Nephron progenitor cell (in vitro differentiated cells): ENCODE measurements at regions not wholly inside any gene's neighbourhood (a gene's known extent, or its start where the extent isn't known, plus 50 kb on each side); places are given as distances from the start of the nearest gene placed in this dataset.
"Not testable (repeated sequence)": the region's sequence is repeated elsewhere in the genome, so short reads cannot be mapped to it uniquely, and the experiment has no call there.

Experiments used
- DNase-seq: peaks from one replicate; pipeline ENCODE4 v3.0.0; 2021
- H3K27ac Mint-ChIP-seq: 2 replicates; pipeline ENCODE4 v1.8.0; 2021; ENCODE audit warnings: mild to moderate bottlenecking, moderate library complexity, mixed read lengths
- H3K27me3 Mint-ChIP-seq: 2 replicates; pipeline ENCODE4 v1.8.0; 2021; ENCODE audit warnings: mild to moderate bottlenecking, low read depth, mixed read lengths; ENCODE audit not compliant: poor library complexity
- H3K36me3 Mint-ChIP-seq: 2 replicates; pipeline ENCODE4 v1.8.0; 2021; ENCODE audit warnings: low read depth, mixed read lengths
- H3K4me1 Mint-ChIP-seq: 2 replicates; pipeline ENCODE4 v1.8.0; 2021; ENCODE audit warnings: mixed read lengths
- H3K4me3 Mint-ChIP-seq: 2 replicates; pipeline ENCODE4 v1.8.0; 2021; ENCODE audit warnings: mild to moderate bottlenecking, moderate library complexity, mixed read lengths
- H3K9me3 Mint-ChIP-seq: 2 replicates; pipeline ENCODE4 v1.8.0; 2021; ENCODE audit warnings: mild to moderate bottlenecking, moderate library complexity, mixed read lengths
- TF ChIP-seq, protein P1 (sequence below): fragments of 200-600 bp; sonication (generic); IDR thresholded peaks from 2 replicates; pipeline ENCODE4 v1.5.0; 2021; ENCODE audit warnings: antibody characterized with exemption

DNA sequence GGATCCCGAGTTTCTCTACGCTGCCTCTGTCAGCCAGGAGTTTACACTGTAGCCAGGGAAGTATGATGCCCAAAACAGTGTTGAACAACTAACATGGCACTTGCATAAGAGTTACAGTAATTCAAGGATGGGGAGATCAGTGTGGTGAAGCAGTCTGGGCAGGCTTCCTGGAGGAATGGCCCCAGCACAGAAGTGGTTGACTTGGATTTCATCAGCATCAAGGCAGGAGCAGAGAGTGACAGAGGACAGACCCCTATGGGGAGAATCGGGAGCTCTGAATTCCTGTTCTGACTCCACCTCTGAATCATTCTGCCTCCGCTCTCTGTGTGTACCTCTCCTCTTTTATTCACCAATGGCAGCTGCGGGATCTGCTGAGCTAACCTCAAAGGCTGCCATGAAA, 124.5 kb downstream of the KCNA5 start:
- Mint-ChIP-seq H3K36me3 (no peaks in the 10 kb centered on the region), H3K4me3 (no peak overlapping the region), H3K27me3 (peaks cover 26% of the 10 kb centered on the region), H3K27ac (no peak overlapping the region), H3K4me1 (peaks cover 27% of the 10 kb centered on the region), H3K9me3 (no peaks in the 10 kb centered on the region)
- TF ChIP-seq, protein P1, sequence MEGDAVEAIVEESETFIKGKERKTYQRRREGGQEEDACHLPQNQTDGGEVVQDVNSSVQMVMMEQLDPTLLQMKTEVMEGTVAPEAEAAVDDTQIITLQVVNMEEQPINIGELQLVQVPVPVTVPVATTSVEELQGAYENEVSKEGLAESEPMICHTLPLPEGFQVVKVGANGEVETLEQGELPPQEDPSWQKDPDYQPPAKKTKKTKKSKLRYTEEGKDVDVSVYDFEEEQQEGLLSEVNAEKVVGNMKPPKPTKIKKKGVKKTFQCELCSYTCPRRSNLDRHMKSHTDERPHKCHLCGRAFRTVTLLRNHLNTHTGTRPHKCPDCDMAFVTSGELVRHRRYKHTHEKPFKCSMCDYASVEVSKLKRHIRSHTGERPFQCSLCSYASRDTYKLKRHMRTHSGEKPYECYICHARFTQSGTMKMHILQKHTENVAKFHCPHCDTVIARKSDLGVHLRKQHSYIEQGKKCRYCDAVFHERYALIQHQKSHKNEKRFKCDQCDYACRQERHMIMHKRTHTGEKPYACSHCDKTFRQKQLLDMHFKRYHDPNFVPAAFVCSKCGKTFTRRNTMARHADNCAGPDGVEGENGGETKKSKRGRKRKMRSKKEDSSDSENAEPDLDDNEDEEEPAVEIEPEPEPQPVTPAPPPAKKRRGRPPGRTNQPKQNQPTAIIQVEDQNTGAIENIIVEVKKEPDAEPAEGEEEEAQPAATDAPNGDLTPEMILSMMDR = no peak
- DNase-seq = no peak

DNA sequence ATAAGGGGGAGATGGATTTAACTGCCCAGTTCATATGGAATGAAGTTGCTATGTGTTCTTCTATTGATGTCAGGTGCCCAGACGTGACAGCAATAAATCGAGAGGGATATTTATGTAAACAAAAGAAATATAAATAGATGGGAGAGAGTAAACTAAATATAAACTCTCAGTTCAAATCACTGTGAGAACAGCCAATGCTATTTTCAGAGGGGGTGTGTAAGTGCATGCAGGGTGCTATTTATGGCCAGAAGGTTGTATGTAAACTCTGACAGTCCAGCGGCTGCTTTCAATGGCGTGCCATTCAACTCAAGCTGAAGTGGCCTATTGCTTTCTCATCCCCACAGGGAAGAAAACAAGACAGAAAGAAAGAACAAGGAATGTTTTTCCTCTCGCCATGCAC, 127.2 kb downstream of the KCNA5 start:
- DNase-seq = no peak

DNA sequence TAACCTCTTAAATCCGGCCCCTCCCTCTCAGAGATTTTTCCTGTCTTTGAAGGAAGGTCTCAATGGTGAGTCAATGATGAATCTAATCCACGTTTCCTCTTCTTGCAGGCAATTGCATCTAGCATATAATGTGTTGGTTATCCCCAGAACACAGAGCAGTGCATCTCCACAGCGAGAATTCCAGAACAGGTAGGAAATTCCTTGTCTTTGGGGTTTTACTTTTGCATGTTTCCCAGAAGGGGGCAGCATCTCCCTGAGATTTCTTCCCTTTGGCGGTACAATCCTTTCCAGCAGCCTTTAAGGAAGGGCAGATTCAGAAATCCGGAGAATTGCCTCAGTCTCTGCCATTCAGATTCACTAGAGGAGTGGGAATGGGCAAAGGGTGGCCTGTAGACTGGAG, 128.0 kb downstream of the KCNA5 start:
- Mint-ChIP-seq H3K4me1 (peaks cover 27% of the 10 kb centered on the region), H3K36me3 (no peaks in the 10 kb centered on the region), H3K27me3 (peaks cover 20% of the 10 kb centered on the region), H3K9me3 (no peaks in the 10 kb centered on the region), H3K4me3 (no peak overlapping the region), H3K27ac (no peak overlapping the region)
- TF ChIP-seq, protein P1 = peak; percentile 65
- peak; percentile 61 for DNase-seq

More for the DNA sequence above, 127.2 kb downstream of the KCNA5 start:
- Mint-ChIP-seq H3K9me3 (no peaks in the 10 kb centered on the region), H3K27ac (no peak overlapping the region), H3K4me3 (no peak overlapping the region), H3K4me1 (peaks cover 27% of the 10 kb centered on the region), H3K36me3 (no peaks in the 10 kb centered on the region), H3K27me3 (peaks cover 20% of the 10 kb centered on the region)
- TF ChIP-seq, protein P1 = no peak

DNA sequence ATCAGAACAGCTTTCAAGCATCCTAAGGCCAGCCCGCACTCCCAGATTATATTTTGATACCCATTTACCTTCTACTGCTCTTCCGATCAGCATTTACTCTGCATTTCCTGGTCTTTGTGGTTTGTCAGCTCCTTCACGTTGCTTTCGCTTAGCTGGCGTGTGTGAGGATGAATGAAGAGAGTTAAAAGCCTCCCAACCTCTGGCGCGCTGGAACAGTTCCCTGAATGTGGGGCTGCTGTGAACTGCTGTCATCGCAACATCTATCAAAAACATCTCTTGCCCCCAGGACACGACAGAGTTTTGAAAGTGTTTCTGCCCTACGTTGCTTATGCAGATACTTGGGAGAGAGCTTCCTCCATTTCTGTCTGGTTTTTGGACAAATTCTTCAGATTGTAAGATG, 129.2 kb downstream of the KCNA5 start:
- H3K4me1 Mint-ChIP-seq = peaks cover 19% of the 10 kb centered on the region
- no peak overlapping the region for H3K27ac Mint-ChIP-seq

DNA sequence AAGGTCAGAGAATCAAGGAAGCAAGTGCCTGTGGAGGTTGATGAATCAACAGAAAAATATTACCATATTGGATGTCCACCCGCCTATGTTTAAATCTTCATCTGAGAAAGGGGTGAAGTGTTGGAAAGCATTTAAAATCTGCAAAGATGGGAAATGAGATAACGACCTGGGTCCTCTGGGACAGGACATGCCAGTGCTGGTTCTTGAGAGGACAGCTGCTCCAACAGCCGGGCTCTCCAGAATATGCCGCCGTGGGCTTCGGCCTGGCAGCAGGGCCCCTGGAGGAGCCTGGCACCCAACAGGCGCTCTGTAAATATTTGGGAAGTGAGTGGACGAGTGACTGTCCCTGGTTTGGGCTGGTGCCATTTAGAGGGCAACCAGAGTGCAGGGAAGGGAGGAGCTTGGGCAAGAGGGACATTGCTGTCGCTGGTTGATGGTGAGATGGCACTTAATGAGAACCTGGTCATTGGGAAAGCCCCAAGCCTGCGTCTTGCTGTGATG, 129.9 kb downstream of the KCNA5 start:
- H3K36me3 Mint-ChIP-seq = no peaks in the 10 kb centered on the region
- H3K4me3 Mint-ChIP-seq = no peak overlapping the region
- no peak for DNase-seq
- H3K27me3 Mint-ChIP-seq = peaks cover 17% of the 10 kb centered on the region
- TF ChIP-seq, protein P1 = no peak
- no peaks in the 10 kb centered on the region for H3K9me3 Mint-ChIP-seq
- H3K4me1 Mint-ChIP-seq = peaks cover 18% of the 10 kb centered on the region
- H3K27ac Mint-ChIP-seq = no peak overlapping the region

More for the DNA sequence above, 129.2 kb downstream of the KCNA5 start:
- Mint-ChIP-seq H3K4me3 (no peak overlapping the region), H3K36me3 (no peaks in the 10 kb centered on the region), H3K9me3 (no peaks in the 10 kb centered on the region), H3K27me3 (peaks cover 17% of the 10 kb centered on the region)
- no peak for DNase-seq
- TF ChIP-seq, protein P1 = no peak

DNA sequence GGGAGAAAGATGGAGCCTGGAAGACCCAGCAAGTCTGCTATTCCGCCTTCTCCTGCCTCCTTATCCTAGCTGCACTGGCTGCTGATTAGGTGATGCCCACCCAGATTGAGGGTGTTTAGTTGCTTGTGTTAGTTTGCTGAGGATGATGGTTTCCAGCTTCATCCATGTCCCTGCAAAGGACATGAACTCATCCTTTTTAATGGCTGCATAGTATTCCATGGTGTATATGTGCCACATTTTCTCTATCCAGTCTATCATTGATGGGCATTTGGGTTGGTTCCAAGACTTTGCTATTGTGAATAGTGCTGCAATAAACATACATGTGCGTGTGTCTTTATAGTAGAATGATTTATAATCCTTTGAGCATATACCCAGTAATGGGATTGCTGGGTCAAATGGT, 131.7 kb downstream of the KCNA5 start:
- not testable (repeated sequence) for H3K36me3 Mint-ChIP-seq, H3K4me3 Mint-ChIP-seq, H3K4me1 Mint-ChIP-seq, H3K9me3 Mint-ChIP-seq, DNase-seq, H3K27ac Mint-ChIP-seq
- peaks cover 18% of the 10 kb centered on the region for H3K27me3 Mint-ChIP-seq
